HEK293T (cell line): ENCODE measurements at regions not wholly inside any gene's neighbourhood (a gene's known extent, or its start where the extent isn't known, plus 50 kb on each side); places are given as distances from the start of the nearest gene placed in this dataset.

Experiments used
- FOXM1 ChIP-seq: fragments of 450-650 bp; IDR thresholded peaks from 2 replicates; pipeline ENCODE4 v1.6.1; 2017; ENCODE audit warnings: mild to moderate bottlenecking, borderline replicate concordance
- LEF1 ChIP-seq: fragments of 450-650 bp; IDR thresholded peaks from 2 replicates; pipeline ENCODE4 v1.6.1; 2017; ENCODE audit warnings: mild to moderate bottlenecking, borderline replicate concordance
- NFRKB ChIP-seq: fragments of 450-650 bp; IDR thresholded peaks from 2 replicates; pipeline ENCODE4 v1.6.1; 2016; ENCODE audit warnings: mild to moderate bottlenecking, moderate library complexity

GRCh38 chr13:73417012-73417615 lies 358.3 kb downstream of the KLF5 start:
- TF ChIP-seq FOXM1: no peak
- TF ChIP-seq LEF1: no peak
- TF ChIP-seq NFRKB: no peak
